OCI-LY3 (cell line): ENCODE measurements at regions not wholly inside any gene's neighbourhood (a gene's known extent, or its start where the extent isn't known, plus 50 kb on each side); places are given as distances from the start of the nearest gene placed in this dataset.

Experiments used
- CTCF ChIP-seq: fragments of 200-600, 300-600 bp; sonication (generic); IDR thresholded peaks from 2 replicates; pipeline ENCODE4 v1.5.1; 2014; ENCODE audit warnings: antibody characterized with exemption, low read length, low read depth
- EZH2phosphoT487 ChIP-seq: fragments of 200-600 bp; shearing (Covaris generic); IDR thresholded peaks from 2 replicates; pipeline ENCODE4 v1.6.1; 2018; ENCODE audit warnings: antibody characterized with exemption, mixed run types, low read depth

- no peak for TF ChIP-seq EZH2phosphoT487
- TF ChIP-seq CTCF: no peak
Observed at GRCh38 chr13:44176173-44176572, 197.5 kb upstream of the SERP2 start.
